Common myeloid progenitor, CD34-positive (primary cell): ENCODE measurements at regions not wholly inside any gene's neighbourhood (a gene's known extent, or its start where the extent isn't known, plus 50 kb on each side); places are given as distances from the start of the nearest gene placed in this dataset.
"Not testable (repeated sequence)": the region's sequence is repeated elsewhere in the genome, so short reads cannot be mapped to it uniquely, and the experiment has no call there.

Experiments
- CTCF ChIA-PET: fragments of 350-600 bp; sonication (Branson Sonifier 250); formaldehyde crosslinking; loops from one replicate; lab custom pipeline; 2021; ENCODE audit warnings: antibody characterized with exemption; lab: Charles Lee
- POLR2A ChIA-PET: fragments of 350-600 bp; sonication (Branson Sonifier 250); formaldehyde crosslinking; loops from one replicate; lab custom pipeline; 2021; ENCODE audit warnings: antibody characterized with exemption; lab: Charles Lee
- DNase-seq, 3 donors: peaks; one replicate each; pipeline versions ENCODE4 v3.0.0 to v3.0.0-alpha.2; 2013
- H3K27ac ChIP-seq, 2 experiments: 1 replicate in 1 of 2; 2 replicates in 1 of 2; pipeline ENCODE4 v1.7.0; 2013; ENCODE audit warnings: inconsistent platforms in 2 of 2, low read length in 2 of 2, mild to moderate bottlenecking in 2 of 2, low read depth in 1 of 2, moderate library complexity in 1 of 2; ENCODE audit not compliant: severe bottlenecking in 2 of 2, insufficient read depth in 1 of 2, poor library complexity in 1 of 2
- H3K27me3 ChIP-seq, 5 experiments: replicated peaks in 2 of 5; 1 replicate in 3 of 5; 2 replicates in 2 of 5; pipeline versions ENCODE4 v1.6.1 to v1.7.0; 2013; ENCODE audit warnings: low read length in 4 of 5, mild to moderate bottlenecking in 2 of 5, moderate library complexity in 2 of 5, inconsistent platforms in 1 of 5; ENCODE audit not compliant: insufficient read depth in 5 of 5, control insufficient read depth in 4 of 5
- H3K36me3 ChIP-seq, 4 experiments: 1 replicate in 2 of 4; 2 replicates in 2 of 4; pipeline versions ENCODE4 v1.6.1 to v1.7.0; 2013; ENCODE audit warnings: low read length in 3 of 4, control low read depth in 1 of 4, mild to moderate bottlenecking in 1 of 4; ENCODE audit not compliant: control insufficient read depth in 4 of 4, insufficient read depth in 4 of 4
- H3K4me1 ChIP-seq, 4 experiments: 1 replicate in 3 of 4; 2 replicates in 1 of 4; pipeline versions ENCODE4 v1.6.1 to v1.7.1; 2013; ENCODE audit warnings: low read length in 3 of 4, mild to moderate bottlenecking in 3 of 4, control low read depth in 1 of 4, inconsistent platforms in 1 of 4, moderate library complexity in 1 of 4; ENCODE audit not compliant: control insufficient read depth in 4 of 4, insufficient read depth in 4 of 4; ENCODE audit errors: control extremely low read depth in 1 of 4
- H3K4me3 ChIP-seq, 7 experiments: 1 replicate in 4 of 7; 2 replicates in 3 of 7; pipeline versions ENCODE4 v1.5.1 to v1.7.0; 2013; ENCODE audit warnings: mild to moderate bottlenecking in 7 of 7, low read length in 6 of 7, moderate library complexity in 6 of 7, inconsistent platforms in 2 of 7, low read depth in 2 of 7, control low read depth in 1 of 7; ENCODE audit not compliant: insufficient read depth in 4 of 7, control insufficient read depth in 1 of 7; ENCODE audit errors: extremely low read depth in 1 of 7
- H3K9me3 ChIP-seq, 5 experiments: 1 replicate in 4 of 5; 2 replicates in 1 of 5; pipeline versions ENCODE4 v1.6.1 to v1.7.1; 2013; ENCODE audit warnings: low read length in 4 of 5, mild to moderate bottlenecking in 2 of 5, inconsistent platforms in 1 of 5, low read depth in 1 of 5, moderate library complexity in 1 of 5; ENCODE audit not compliant: control insufficient read depth in 4 of 5, insufficient read depth in 2 of 5; ENCODE audit errors: control extremely low read depth in 1 of 5
- WGBS: methylation state at CpG from one replicate; pipeline ENCODE4 v1.1.5; 2013; ENCODE audit not compliant: insufficient coverage; 5-methylcytosine and 5-hydroxymethylcytosine counted together

DNA sequence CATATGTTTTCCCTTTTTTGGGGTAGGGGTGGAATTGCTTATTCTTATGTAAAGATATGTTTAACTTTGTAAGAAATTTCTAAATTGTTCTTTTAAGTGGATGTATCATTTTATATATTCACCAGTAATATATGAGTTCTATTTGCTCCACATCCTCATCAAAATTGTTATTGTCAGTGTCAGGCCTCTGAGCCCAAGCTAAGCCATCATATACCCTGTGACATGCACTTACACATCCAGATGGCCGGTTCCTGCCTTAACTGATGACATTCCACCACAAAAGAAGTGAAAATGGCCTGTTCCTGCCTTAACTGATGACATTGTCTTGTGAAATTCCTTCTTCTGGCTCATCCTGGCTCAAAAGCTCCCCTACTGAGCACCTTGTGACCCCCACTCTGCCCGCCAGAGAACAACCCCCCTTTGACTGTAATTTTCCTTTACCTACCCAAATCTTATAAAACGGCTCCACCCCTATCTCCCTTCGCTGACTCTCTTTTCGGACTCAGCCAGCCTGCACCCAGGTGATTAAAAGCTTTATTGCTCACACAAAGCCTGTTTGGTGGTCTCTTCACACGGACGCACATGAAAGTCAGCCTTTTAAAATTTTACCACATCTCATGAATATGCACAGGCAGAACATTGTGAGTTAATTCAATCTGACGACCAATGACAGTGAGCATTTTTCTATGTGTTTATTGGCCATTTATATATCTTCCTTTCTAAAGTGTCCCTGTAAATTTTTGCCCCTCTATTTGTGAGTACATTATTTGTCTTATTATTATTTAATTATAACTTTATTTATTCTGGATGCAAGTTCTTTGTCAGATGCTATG, 176.8 kb downstream of the CDC14C start:
- DNase-seq, H3K9me3 ChIP-seq, H3K36me3 ChIP-seq, POLR2A ChIA-PET, H3K4me3 ChIP-seq, H3K27ac ChIP-seq, H3K27me3 ChIP-seq, H3K4me1 ChIP-seq, CTCF ChIA-PET: not testable (repeated sequence)
- 70% methylated on average over 2 of the region's 8 CpGs for WGBS

DNA sequence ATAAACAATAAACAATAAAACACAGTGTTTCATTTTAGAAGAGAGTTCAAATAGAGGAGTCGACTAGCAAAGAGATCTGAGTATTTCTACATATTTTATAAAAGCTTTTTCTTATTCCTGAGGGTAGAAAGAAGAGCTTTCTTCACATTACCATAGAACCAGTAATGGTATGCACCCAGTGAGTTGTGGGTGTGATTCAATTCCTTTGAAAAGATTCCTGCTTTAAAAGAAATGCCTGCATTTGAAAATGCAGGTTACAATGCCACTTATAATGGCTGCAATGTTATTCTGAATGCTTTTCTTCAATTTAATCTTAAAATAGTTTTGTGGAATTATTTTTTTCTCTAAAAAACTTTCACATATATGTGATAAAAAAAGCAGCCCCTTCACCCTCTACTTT, 178.1 kb downstream of the CDC14C start:
- no peak overlapping the region for H3K27ac ChIP-seq
- POLR2A ChIA-PET, result no interaction called here
- H3K4me1 ChIP-seq, result no peaks in the 10 kb centered on the region
- no peaks in the 10 kb centered on the region for H3K9me3 ChIP-seq
- CTCF ChIA-PET, result no interaction called here
- H3K4me3 ChIP-seq, result no peak overlapping the region
- no peak for DNase-seq
- WGBS, result no CpG with 5 or more reads among the region's 1 CpG
- no peaks in the 10 kb centered on the region for H3K36me3 ChIP-seq
- peaks cover 0 to 2% (median 0%) of the 10 kb centered on the region in 5 experiments for H3K27me3 ChIP-seq

DNA sequence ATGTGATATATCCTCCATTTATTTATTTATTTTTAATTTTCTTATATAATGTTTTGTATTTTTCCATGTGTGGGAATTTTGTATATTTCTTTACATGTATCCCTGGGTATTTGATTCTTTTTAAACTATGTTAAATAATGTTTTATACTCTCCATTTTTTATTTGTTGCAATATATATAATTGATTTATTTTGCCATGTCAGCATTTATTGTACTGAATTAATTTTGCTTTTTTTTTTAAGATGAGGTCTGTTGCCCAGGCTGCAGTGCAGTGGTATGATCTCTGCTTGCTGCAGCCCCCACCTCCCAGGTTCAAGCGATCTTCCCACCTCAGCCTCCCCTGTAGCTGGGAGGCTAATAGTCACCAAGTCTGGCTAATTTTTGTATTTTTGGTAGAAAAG, 187.4 kb downstream of the CDC14C start:
- no CpG with 5 or more reads among the region's 1 CpG for WGBS
- CTCF ChIA-PET, result no interaction called here
- POLR2A ChIA-PET, result no interaction called here

DNA sequence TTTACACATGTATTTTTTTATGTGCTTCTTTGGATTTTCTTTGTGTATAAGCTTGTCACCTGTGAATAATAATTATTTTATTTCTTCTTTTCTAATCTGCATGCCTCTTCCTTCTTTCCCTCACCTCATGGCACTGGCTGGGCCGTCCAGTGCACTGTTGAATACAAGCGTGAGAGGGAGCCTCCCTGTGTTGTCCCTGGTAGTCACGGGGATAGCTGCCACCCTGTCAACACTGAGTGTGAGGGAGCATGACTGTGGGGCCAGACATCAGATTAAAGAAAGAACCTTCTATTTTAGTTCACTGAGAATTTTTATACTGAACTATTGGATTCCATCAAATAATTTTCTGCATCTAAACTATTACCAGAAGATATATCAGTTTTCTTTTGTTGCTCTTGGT, 187.9 kb downstream of the CDC14C start:
- no peaks in the 10 kb centered on the region for H3K36me3 ChIP-seq
- H3K9me3 ChIP-seq, result peaks cover 0 to 3% (median 0%) of the 10 kb centered on the region in 5 experiments
- CTCF ChIA-PET, result no interaction called here
- no peaks in the 10 kb centered on the region for H3K4me1 ChIP-seq
- H3K27me3 ChIP-seq, result no peaks in the 10 kb centered on the region
- no peak overlapping the region for H3K27ac ChIP-seq
- DNase-seq, result no peak
- 75% methylated on average over 2 of the region's 3 CpGs for WGBS
- no peak overlapping the region for H3K4me3 ChIP-seq
- POLR2A ChIA-PET, result no interaction called here

More for the DNA sequence above, 187.4 kb downstream of the CDC14C start:
- no peak for DNase-seq
- Histone ChIP-seq H3K27ac (no peak overlapping the region), H3K36me3 (no peaks in the 10 kb centered on the region), H3K9me3 (peaks cover 0 to 3% (median 0%) of the 10 kb centered on the region in 5 experiments), H3K4me1 (no peaks in the 10 kb centered on the region), H3K4me3 (no peak overlapping the region), H3K27me3 (no peaks in the 10 kb centered on the region)

DNA sequence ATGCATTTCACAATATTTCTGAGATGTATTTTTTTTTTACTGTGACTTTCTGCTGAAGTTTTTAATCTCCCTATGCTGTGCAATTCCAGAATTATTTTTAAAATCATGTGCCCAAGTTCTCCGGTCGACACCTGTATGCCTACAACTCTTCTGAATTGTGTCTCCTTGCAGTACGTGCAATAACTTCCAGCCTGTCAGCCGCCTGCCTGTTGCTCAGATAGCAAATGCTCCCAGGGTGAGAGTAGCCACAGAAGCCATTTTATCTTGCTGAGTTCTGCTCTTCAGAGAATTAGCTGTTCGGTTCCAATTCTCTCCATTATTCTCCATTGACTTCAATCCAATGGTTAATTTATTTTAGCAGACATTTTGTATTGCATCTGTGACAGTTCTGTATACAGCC, 188.3 kb downstream of the CDC14C start:
- WGBS, result 92% methylated on average over 4 of the region's 5 CpGs
- Histone ChIP-seq H3K36me3 (no peaks in the 10 kb centered on the region), H3K9me3 (peaks cover 0 to 3% (median 0%) of the 10 kb centered on the region in 5 experiments), H3K4me3 (no peak overlapping the region), H3K27me3 (no peaks in the 10 kb centered on the region), H3K4me1 (no peaks in the 10 kb centered on the region), H3K27ac (no peak overlapping the region)
- POLR2A ChIA-PET, result no interaction called here
- DNase-seq, result no peak
- CTCF ChIA-PET, result no interaction called here

DNA sequence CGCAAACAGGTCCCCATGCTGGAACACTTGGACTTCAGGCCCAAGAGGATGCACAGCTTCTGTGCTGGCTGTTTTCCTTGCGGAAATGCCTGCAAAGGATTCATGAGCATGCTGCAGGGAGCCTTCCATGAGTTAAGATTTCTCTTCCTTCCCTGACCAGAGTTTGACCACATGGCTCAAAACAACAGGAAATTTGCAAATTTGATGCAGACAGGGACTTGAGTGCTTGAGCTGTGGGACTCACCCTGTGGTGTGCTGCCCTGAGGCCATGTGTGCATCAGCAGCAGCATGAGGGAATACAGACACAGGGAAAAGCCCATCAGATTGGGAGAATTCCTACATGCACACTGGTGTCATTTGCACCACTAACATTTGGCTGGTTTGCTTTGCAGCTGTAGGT, 195.4 kb downstream of the CDC14C start:
- H3K9me3 ChIP-seq, result no peaks in the 10 kb centered on the region
- POLR2A ChIA-PET, result no interaction called here
- H3K36me3 ChIP-seq, result no peaks in the 10 kb centered on the region
- CTCF ChIA-PET, result no interaction called here
- H3K27me3 ChIP-seq, result no peaks in the 10 kb centered on the region
- H3K27ac ChIP-seq, result no peak overlapping the region
- DNase-seq, result no peak
- WGBS, result 100% methylated on average over 2 of the region's 2 CpGs
- no peaks in the 10 kb centered on the region for H3K4me1 ChIP-seq
- H3K4me3 ChIP-seq, result no peak overlapping the region

DNA sequence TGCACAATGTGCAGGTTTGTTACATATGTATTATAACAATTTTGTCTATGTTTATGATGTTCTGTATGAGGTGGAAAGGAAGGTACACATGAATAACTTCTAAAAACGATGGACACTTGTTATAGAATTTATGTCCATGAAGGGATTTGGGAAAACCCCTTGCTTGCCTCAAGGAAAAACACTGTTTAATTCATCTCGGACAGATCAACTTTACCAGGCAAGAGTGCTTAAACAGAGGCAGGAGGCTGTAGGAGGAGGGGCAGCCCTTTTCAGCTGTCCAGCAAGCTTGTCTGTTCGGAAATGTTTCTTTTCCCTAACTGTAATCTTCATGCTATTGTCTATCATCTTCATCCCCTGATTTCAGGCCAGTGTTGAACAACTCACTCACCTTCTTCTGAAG, 200.9 kb downstream of the CDC14C start:
- H3K27ac ChIP-seq, result no peak overlapping the region
- no peaks in the 10 kb centered on the region for H3K36me3 ChIP-seq
- DNase-seq, result no peak
- ChIA-PET CTCF (no interaction called here), POLR2A (no interaction called here)
- H3K4me3 ChIP-seq, result no peak overlapping the region
- H3K27me3 ChIP-seq, result no peaks in the 10 kb centered on the region
- H3K9me3 ChIP-seq, result peaks cover 0 to 2% (median 0%) of the 10 kb centered on the region in 5 experiments
- 100% methylated on average over 1 of the region's 3 CpGs for whole genome bisulfite sequencing
- H3K4me1 ChIP-seq, result no peaks in the 10 kb centered on the region
